ENCODE measurements at regions not wholly inside any gene's neighbourhood (a gene's known extent, or its start where the extent isn't known, plus 50 kb on each side); places are given as distances from the start of the nearest gene placed in this dataset.

DNA sequence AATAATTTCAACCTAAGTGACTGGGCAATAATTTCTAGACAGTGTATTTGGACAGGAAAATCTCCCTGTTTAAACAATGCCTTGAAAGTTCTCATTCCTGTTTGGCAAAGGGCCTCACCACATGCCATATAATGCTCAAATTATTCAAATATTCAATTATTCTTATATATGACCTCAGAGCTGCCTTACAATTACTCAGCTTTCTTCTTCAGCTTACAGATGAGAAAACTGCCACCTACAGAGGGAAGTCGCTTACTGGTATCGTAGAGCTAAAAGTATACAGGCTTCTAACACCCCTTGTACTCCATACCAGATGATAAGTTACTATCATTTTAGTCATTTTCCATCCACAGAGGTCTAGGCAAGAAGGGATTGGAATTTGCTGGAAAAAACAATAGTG lies 830.3 kb downstream of the BRINP1 start:
- no peak for ATAC-seq
- TF ChIP-seq ARNTL (CRISPR knock-in tag; IDR thresholded peaks at IDR 0.05; ENCODE audit: borderline replicate concordance, low read depth) (no peak), ZNF8 (CRISPR knock-in tag; IDR thresholded peaks at IDR 0.05) (no peak), OSR1 (CRISPR knock-in tag; IDR thresholded peaks at IDR 0.05) (no peak), SNAI2 (CRISPR knock-in tag; IDR thresholded peaks at IDR 0.05) (no peak), ZFP30 (CRISPR knock-in tag; IDR thresholded peaks at IDR 0.05) (no peak)
- TF ChIP-seq, protein P1, sequence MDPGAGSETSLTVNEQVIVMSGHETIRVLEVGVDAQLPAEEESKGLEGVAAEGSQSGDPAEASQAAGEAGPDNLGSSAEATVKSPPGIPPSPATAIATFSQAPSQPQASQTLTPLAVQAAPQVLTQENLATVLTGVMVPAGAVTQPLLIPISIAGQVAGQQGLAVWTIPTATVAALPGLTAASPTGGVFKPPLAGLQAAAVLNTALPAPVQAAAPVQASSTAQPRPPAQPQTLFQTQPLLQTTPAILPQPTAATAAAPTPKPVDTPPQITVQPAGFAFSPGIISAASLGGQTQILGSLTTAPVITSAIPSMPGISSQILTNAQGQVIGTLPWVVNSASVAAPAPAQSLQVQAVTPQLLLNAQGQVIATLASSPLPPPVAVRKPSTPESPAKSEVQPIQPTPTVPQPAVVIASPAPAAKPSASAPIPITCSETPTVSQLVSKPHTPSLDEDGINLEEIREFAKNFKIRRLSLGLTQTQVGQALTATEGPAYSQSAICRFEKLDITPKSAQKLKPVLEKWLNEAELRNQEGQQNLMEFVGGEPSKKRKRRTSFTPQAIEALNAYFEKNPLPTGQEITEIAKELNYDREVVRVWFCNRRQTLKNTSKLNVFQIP (CRISPR knock-in tag; IDR thresholded peaks at IDR 0.05; ENCODE audit: borderline replicate concordance, low read depth), result no peak
- TF ChIP-seq, protein P2, sequence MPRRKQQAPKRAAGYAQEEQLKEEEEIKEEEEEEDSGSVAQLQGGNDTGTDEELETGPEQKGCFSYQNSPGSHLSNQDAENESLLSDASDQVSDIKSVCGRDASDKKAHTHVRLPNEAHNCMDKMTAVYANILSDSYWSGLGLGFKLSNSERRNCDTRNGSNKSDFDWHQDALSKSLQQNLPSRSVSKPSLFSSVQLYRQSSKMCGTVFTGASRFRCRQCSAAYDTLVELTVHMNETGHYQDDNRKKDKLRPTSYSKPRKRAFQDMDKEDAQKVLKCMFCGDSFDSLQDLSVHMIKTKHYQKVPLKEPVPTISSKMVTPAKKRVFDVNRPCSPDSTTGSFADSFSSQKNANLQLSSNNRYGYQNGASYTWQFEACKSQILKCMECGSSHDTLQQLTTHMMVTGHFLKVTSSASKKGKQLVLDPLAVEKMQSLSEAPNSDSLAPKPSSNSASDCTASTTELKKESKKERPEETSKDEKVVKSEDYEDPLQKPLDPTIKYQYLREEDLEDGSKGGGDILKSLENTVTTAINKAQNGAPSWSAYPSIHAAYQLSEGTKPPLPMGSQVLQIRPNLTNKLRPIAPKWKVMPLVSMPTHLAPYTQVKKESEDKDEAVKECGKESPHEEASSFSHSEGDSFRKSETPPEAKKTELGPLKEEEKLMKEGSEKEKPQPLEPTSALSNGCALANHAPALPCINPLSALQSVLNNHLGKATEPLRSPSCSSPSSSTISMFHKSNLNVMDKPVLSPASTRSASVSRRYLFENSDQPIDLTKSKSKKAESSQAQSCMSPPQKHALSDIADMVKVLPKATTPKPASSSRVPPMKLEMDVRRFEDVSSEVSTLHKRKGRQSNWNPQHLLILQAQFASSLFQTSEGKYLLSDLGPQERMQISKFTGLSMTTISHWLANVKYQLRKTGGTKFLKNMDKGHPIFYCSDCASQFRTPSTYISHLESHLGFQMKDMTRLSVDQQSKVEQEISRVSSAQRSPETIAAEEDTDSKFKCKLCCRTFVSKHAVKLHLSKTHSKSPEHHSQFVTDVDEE (CRISPR knock-in tag; IDR thresholded peaks at IDR 0.05), result no peak

DNA sequence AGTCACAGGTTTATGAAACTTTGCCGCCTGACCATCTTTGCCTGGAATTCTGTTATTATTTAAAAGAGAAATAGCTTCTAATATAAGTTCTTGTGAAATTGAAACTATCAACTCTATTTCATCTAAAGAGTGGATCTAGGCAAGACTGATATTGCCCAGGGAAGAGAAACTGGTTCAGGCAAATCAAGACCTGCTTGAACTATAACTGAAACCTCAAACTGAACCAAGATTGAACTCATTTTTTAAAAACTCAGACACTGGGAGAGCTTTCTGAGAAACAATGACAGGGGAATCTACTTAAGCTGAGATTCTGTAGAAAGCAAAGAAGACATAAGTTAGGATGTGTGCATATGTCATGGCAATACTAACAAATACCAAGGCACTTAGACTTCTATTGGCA lies 815.8 kb downstream of the BRINP1 start:
- ATAC-seq, result no peak
- no peak for TF ChIP-seq OSR1 (CRISPR knock-in tag; IDR thresholded peaks at IDR 0.05)
- TF ChIP-seq ISL1 (CRISPR knock-in tag; IDR thresholded peaks at IDR 0.05), result no peak
- TF ChIP-seq ZNF565 (CRISPR knock-in tag; conservative IDR thresholded peaks at IDR 0.05; ENCODE audit: low read depth), result no peak
- TF ChIP-seq, protein P3, sequence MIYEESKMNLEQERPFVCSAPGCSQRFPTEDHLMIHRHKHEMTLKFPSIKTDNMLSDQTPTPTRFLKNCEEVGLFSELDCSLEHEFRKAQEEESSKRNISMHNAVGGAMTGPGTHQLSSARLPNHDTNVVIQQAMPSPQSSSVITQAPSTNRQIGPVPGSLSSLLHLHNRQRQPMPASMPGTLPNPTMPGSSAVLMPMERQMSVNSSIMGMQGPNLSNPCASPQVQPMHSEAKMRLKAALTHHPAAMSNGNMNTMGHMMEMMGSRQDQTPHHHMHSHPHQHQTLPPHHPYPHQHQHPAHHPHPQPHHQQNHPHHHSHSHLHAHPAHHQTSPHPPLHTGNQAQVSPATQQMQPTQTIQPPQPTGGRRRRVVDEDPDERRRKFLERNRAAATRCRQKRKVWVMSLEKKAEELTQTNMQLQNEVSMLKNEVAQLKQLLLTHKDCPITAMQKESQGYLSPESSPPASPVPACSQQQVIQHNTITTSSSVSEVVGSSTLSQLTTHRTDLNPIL (CRISPR knock-in tag; IDR thresholded peaks at IDR 0.05; ENCODE audit: low read depth), result no peak
- TF ChIP-seq ZC3H10 (CRISPR knock-in tag; IDR thresholded peaks at IDR 0.05), result no peak
- TF ChIP-seq ARNTL (CRISPR knock-in tag; IDR thresholded peaks at IDR 0.05; ENCODE audit: borderline replicate concordance, low read depth), result no peak
- TF ChIP-seq, protein P4, sequence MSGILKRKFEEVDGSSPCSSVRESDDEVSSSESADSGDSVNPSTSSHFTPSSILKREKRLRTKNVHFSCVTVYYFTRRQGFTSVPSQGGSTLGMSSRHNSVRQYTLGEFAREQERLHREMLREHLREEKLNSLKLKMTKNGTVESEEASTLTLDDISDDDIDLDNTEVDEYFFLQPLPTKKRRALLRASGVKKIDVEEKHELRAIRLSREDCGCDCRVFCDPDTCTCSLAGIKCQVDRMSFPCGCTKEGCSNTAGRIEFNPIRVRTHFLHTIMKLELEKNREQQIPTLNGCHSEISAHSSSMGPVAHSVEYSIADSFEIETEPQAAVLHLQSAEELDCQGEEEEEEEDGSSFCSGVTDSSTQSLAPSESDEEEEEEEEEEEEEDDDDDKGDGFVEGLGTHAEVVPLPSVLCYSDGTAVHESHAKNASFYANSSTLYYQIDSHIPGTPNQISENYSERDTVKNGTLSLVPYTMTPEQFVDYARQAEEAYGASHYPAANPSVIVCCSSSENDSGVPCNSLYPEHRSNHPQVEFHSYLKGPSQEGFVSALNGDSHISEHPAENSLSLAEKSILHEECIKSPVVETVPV (CRISPR knock-in tag; IDR thresholded peaks at IDR 0.05), result no peak
- TF ChIP-seq ZFP3 (CRISPR knock-in tag; IDR thresholded peaks at IDR 0.05), result no peak
- TF ChIP-seq ESRRG (CRISPR knock-in tag; IDR thresholded peaks at IDR 0.05), result no peak
- no peak for TF ChIP-seq TOX (CRISPR knock-in tag; IDR thresholded peaks at IDR 0.05; ENCODE audit: borderline replicate concordance)
- no peak for TF ChIP-seq BACH2 (CRISPR knock-in tag; IDR thresholded peaks at IDR 0.05; ENCODE audit: borderline replicate concordance)
- no peak for TF ChIP-seq PPARA (CRISPR knock-in tag; IDR thresholded peaks at IDR 0.05; ENCODE audit: borderline replicate concordance)
- TF ChIP-seq GLIS3 (CRISPR knock-in tag; IDR thresholded peaks at IDR 0.05), result no peak
- no peak for TF ChIP-seq ZNF8 (CRISPR knock-in tag; IDR thresholded peaks at IDR 0.05)
- no peak for TF ChIP-seq TCF4 (CRISPR knock-in tag; IDR thresholded peaks at IDR 0.05; ENCODE audit: borderline replicate concordance)
- no peak for TF ChIP-seq ZNF70 (CRISPR knock-in tag; IDR thresholded peaks at IDR 0.05)

DNA sequence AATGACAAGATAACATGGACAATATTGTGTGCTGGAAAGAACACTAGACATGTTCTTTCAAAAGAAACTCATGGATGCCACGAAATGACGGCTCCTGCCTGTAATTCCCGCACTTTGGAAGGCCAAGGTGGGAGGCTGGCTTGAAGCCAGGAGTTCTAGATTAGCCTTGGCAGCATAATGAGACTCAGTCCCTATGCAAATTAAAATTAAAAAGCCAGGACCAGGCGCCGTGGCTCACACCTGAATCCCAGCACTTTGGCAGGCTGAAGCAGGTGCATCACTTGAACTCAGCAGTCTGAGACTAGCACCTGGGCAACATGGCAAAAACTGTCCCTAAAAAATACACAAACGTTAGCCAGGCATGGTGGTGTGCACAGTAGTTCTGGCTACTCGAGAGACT lies 814.2 kb downstream of the BRINP1 start:
- ATAC-seq, result no peak
- no peak for TF ChIP-seq TCF4 (CRISPR knock-in tag; IDR thresholded peaks at IDR 0.05; ENCODE audit: borderline replicate concordance)
- no peak for TF ChIP-seq ZFP30 (CRISPR knock-in tag; IDR thresholded peaks at IDR 0.05)
- no peak for TF ChIP-seq ESRRG (CRISPR knock-in tag; IDR thresholded peaks at IDR 0.05)
- TF ChIP-seq, protein P1 (CRISPR knock-in tag; IDR thresholded peaks at IDR 0.05; ENCODE audit: borderline replicate concordance, low read depth), result no peak

DNA sequence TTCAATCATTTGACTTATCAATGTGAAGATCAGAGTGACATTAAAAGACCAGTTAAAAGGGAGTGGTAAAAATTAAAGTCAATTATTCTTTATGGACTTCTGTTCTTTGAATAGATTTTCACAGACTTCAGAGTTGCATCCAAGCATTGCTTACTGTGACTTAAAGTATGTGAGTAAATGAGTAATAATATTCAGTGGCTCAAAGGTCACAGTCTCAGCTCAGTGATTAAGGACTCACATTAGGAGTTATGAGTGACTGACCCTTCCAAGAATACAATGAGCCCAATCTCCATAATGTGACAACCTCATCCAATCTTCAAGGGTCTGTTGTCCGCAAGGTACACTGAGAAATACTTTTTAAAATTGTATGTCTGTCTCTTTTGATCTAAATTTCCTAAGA lies 811.2 kb downstream of the BRINP1 start:
- TF ChIP-seq, protein P5, sequence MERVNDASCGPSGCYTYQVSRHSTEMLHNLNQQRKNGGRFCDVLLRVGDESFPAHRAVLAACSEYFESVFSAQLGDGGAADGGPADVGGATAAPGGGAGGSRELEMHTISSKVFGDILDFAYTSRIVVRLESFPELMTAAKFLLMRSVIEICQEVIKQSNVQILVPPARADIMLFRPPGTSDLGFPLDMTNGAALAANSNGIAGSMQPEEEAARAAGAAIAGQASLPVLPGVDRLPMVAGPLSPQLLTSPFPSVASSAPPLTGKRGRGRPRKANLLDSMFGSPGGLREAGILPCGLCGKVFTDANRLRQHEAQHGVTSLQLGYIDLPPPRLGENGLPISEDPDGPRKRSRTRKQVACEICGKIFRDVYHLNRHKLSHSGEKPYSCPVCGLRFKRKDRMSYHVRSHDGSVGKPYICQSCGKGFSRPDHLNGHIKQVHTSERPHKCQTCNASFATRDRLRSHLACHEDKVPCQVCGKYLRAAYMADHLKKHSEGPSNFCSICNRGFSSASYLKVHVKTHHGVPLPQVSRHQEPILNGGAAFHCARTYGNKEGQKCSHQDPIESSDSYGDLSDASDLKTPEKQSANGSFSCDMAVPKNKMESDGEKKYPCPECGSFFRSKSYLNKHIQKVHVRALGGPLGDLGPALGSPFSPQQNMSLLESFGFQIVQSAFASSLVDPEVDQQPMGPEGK (CRISPR knock-in tag; IDR thresholded peaks at IDR 0.05; ENCODE audit: borderline replicate concordance), result no peak
- TF ChIP-seq ZNF70 (CRISPR knock-in tag; IDR thresholded peaks at IDR 0.05), result no peak
- TF ChIP-seq, protein P4 (CRISPR knock-in tag; IDR thresholded peaks at IDR 0.05), result no peak
- no peak for TF ChIP-seq TOX (CRISPR knock-in tag; IDR thresholded peaks at IDR 0.05; ENCODE audit: borderline replicate concordance)
- ATAC-seq, result no peak
